ENCODE measurements at regions not wholly inside any gene's neighbourhood (a gene's known extent, or its start where the extent isn't known, plus 50 kb on each side); places are given as distances from the start of the nearest gene placed in this dataset.

DNA sequence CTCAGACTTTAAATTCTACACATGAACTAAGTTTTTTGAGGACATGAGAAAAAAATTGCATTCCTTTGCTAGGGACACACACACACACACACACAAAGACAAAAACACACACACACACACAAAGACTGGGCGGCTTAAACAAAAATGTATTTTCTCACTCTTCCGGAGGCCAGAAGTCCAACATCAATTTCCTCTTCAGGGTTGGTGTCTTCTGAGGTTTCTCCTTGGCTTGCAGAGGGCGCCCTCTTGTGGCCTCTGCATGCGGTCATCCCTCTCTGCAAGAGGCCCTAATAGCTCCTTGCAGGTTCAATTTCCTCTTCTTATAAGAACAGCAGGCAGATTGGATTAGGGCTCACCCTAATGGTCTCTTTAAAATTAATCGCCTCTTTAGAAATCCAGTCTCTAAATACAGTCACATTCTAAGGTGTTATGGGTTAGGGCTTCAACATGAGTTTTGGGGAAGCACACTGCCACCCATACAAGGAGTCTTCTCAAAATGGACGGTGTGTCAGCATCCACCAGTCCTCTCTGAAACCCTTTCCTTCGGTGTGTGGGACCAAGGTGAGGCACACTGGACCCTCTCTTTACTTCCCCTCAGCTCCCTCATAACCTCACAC is 61.4 kb downstream of the GPR6 start:
- Histone ChIP-seq H3K27me3 (ENCODE audit: control insufficient read depth in 2 of 2, insufficient read depth in 2 of 2, low read length in 2 of 2) (no peaks in the 10 kb centered on the region), H3K27ac (ENCODE audit: low read depth, low read length) (peak overlapping the region; percentile 53), H3K36me3 (ENCODE audit: control insufficient read depth in 2 of 3, insufficient read depth in 3 of 3, low read length in 3 of 3) (no peaks in the 10 kb centered on the region), H3K4me1 (ENCODE audit: control insufficient read depth in 2 of 2, insufficient read depth in 2 of 2, low read length in 2 of 2) (peaks cover 0 to 14% of the 10 kb centered on the region in 2 donors), H3K9me3 (ENCODE audit: control insufficient read depth in 2 of 3, low read length in 3 of 3) (no peaks in the 10 kb centered on the region), H3K4me3 (ENCODE audit: low read length) (peak overlapping the region; percentile 54)
- DNase-seq (peak; percentile 66 to 81 (median 78)), ATAC-seq (peak; percentile 92)
- CTCF ChIA-PET = interaction anchor here (0.6 to 2.8 kb wide), 44 partner anchors 10 to 1498 kb away, joined by 3 to 40 read pairs (median 5); partner anchors contain the start of genes CD164 and CDC40
- Mint-ChIP-seq H3K4me3 (peak overlapping the region; percentile 89 to 97 (median 90)), H3K4me1 (peaks cover 9 to 17% (median 13%) of the 10 kb centered on the region in 7 donors), H3K27me3 (no peaks in the 10 kb centered on the region), H3K27ac (peak overlapping the region; percentile 80 to 98 (median 92)), H3K36me3 (no peaks in the 10 kb centered on the region), H3K9me3 (no peaks in the 10 kb centered on the region)
- intact Hi-C loops (cut with micrococcal nuclease) = loop anchor here (1.0 to 5.0 kb wide), 13 partner anchors 141 to 1497 kb away; partner anchors contain the start of genes AK9 (in 2 of the 2), CDC40 (in 2 of the 2), FIG4 (in 2 of the 2) and CEP57L1 (in 1 of the 2)
- POLR2A ChIA-PET = interaction anchor here (0.5 to 2.1 kb wide), 9 partner anchors 18 to 1009 kb away, joined by 3 to 6 read pairs (median 4); partner anchors contain the start of genes AK9, CD164, CDC40 and CEP57L1

DNA sequence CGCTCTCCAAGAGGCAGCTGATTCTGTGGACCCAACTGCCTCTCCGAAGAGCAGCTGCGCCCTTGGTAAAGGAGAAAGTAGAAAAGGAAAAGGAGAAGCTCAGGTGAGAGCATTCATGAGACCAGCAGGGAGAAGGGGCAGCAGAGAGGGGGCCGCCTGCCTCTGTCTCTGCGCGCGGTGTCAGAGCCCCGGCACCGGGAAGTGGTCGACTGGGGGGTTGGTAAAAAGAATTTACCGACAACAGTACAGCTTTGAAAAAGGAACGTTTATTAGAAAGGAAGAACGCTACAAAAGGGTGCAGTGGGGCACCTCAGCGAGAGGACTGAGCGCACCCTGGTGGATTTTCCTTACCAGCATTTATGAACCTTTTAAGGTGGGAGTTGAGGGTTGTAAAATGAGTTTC is 61.9 kb downstream of the GPR6 start:
- Histone ChIP-seq H3K4me1 (ENCODE audit: control insufficient read depth in 2 of 2, insufficient read depth in 2 of 2, low read length in 2 of 2) (peaks cover 0 to 14% of the 10 kb centered on the region in 2 donors), H3K4me3 (ENCODE audit: low read length) (peak overlapping the region; percentile 54), H3K27ac (ENCODE audit: low read depth, low read length) (peak overlapping the region; percentile 53), H3K9me3 (ENCODE audit: control insufficient read depth in 2 of 3, low read length in 3 of 3) (no peaks in the 10 kb centered on the region), H3K27me3 (ENCODE audit: control insufficient read depth in 2 of 2, insufficient read depth in 2 of 2, low read length in 2 of 2) (no peaks in the 10 kb centered on the region), H3K36me3 (ENCODE audit: control insufficient read depth in 2 of 3, insufficient read depth in 3 of 3, low read length in 3 of 3) (no peaks in the 10 kb centered on the region)
- no peaks in the 10 kb centered on the region for H3K27me3 Mint-ChIP-seq
- intact Hi-C loops (cut with micrococcal nuclease) = loop anchor here (1.0 to 5.0 kb wide), 14 partner anchors 140 to 1498 kb away; partner anchors contain the start of genes AK9 (in 2 of the 2), CDC40 (in 2 of the 2), FIG4 (in 2 of the 2) and CEP57L1 (in 1 of the 2)
- peak overlapping the region; percentile 80 to 98 (median 92) for H3K27ac Mint-ChIP-seq
- no peaks in the 10 kb centered on the region for H3K36me3 Mint-ChIP-seq
- H3K4me1 Mint-ChIP-seq = peaks cover 9 to 17% (median 13%) of the 10 kb centered on the region in 7 donors
- ATAC-seq (peak; percentile 71), DNase-seq (peak; percentile 24 to 61 (median 54))
- ChIA-PET POLR2A (interaction anchor here (0.6 to 2.1 kb wide), 8 partner anchors 19 to 945 kb away, joined by 3 to 6 read pairs (median 4); partner anchors contain the start of genes AK9, CD164, CDC40 and CEP57L1), CTCF (interaction anchor here (0.6 to 2.8 kb wide), 40 partner anchors 9 to 1499 kb away, joined by 3 to 40 read pairs (median 5); partner anchors contain the start of genes CD164 and CDC40)
- H3K4me3 Mint-ChIP-seq = peak overlapping the region; percentile 89 to 97 (median 90)
- no peaks in the 10 kb centered on the region for H3K9me3 Mint-ChIP-seq

GRCh38 chr6:110040716-110041115 is 62.6 kb downstream of the GPR6 start:
- CTCF ChIA-PET = interaction anchor here (1.0 to 2.8 kb wide), 13 partner anchors 12 to 1500 kb away, joined by 3 to 40 read pairs (median 6); partner anchors contain the start of genes CD164 and CDC40

GRCh38 chr6:110041126-110041525 is 63.0 kb downstream of the GPR6 start:
- Mint-ChIP-seq H3K27me3 (no peaks in the 10 kb centered on the region), H3K27ac (peak overlapping the region in 5 of 9 donors; percentile 11 to 68 (median 38)), H3K4me1 (peaks cover 9 to 17% (median 13%) of the 10 kb centered on the region in 7 donors), H3K9me3 (no peaks in the 10 kb centered on the region), H3K4me3 (peak overlapping the region in 9 of 10 donors; percentile 32 to 63 (median 47)), H3K36me3 (no peaks in the 10 kb centered on the region)
- intact Hi-C loops (cut with micrococcal nuclease) = loop anchor here in 1 of 2 donors (5.0 kb wide), 1 partner anchor 854 kb away; no protein-coding TSS in a partner anchor
- no peak overlapping the region for H3K27ac ChIP-seq (ENCODE audit: low read depth, low read length)
- no peaks in the 10 kb centered on the region for H3K9me3 ChIP-seq (ENCODE audit: control insufficient read depth in 2 of 3, low read length in 3 of 3)
- DNase-seq = no peak
- H3K4me1 ChIP-seq (ENCODE audit: control insufficient read depth in 2 of 2, insufficient read depth in 2 of 2, low read length in 2 of 2) = peaks cover 0 to 14% of the 10 kb centered on the region in 2 donors
- no peak overlapping the region for H3K4me3 ChIP-seq (ENCODE audit: low read length)
- POLR2A ChIA-PET = interaction anchor here (2.1 kb wide), 1 partner anchor 659 kb away, joined by 6 read pairs; the partner anchor contains the start of gene CD164
- H3K27me3 ChIP-seq (ENCODE audit: control insufficient read depth in 2 of 2, insufficient read depth in 2 of 2, low read length in 2 of 2) = no peaks in the 10 kb centered on the region
- ATAC-seq = no peak
- CTCF ChIA-PET = interaction anchor here (1.7 to 2.8 kb wide), 3 partner anchors 12 to 512 kb away, joined by 6 to 39 read pairs (median 8); no protein-coding TSS in a partner anchor
- H3K36me3 ChIP-seq (ENCODE audit: control insufficient read depth in 2 of 3, insufficient read depth in 3 of 3, low read length in 3 of 3) = no peaks in the 10 kb centered on the region

More at GRCh38 chr6:110040716-110041115, 62.6 kb downstream of the GPR6 start:
- no peak overlapping the region for H3K27ac ChIP-seq (ENCODE audit: low read depth, low read length)
- intact Hi-C loops (cut with micrococcal nuclease) = loop anchor here in 1 of 2 donors (5.0 kb wide), 1 partner anchor 853 kb away; no protein-coding TSS in a partner anchor
- no peak overlapping the region for H3K4me3 ChIP-seq (ENCODE audit: low read length)
- DNase-seq (no peak), ATAC-seq (no peak)
- Mint-ChIP-seq H3K4me1 (peaks cover 9 to 17% (median 13%) of the 10 kb centered on the region in 7 donors), H3K9me3 (no peaks in the 10 kb centered on the region), H3K27ac (peak overlapping the region in 5 of 9 donors; percentile 11 to 68 (median 38)), H3K4me3 (peak overlapping the region in 9 of 10 donors; percentile 32 to 89 (median 52)), H3K36me3 (no peaks in the 10 kb centered on the region), H3K27me3 (no peaks in the 10 kb centered on the region)
- peaks cover 0 to 14% of the 10 kb centered on the region in 2 donors for H3K4me1 ChIP-seq (ENCODE audit: control insufficient read depth in 2 of 2, insufficient read depth in 2 of 2, low read length in 2 of 2)
- no peaks in the 10 kb centered on the region for H3K27me3 ChIP-seq (ENCODE audit: control insufficient read depth in 2 of 2, insufficient read depth in 2 of 2, low read length in 2 of 2)
- POLR2A ChIA-PET = interaction anchor here (0.6 to 2.1 kb wide), 5 partner anchors 19 to 946 kb away, joined by 3 to 6 read pairs (median 4); partner anchors contain the start of genes CD164, CDC40, CEP57L1 and SESN1
- no peaks in the 10 kb centered on the region for H3K36me3 ChIP-seq (ENCODE audit: control insufficient read depth in 2 of 3, insufficient read depth in 3 of 3, low read length in 3 of 3)
- no peaks in the 10 kb centered on the region for H3K9me3 ChIP-seq (ENCODE audit: control insufficient read depth in 2 of 3, low read length in 3 of 3)

GRCh38 chr6:110041830-110042229 is 63.7 kb downstream of the GPR6 start:
- Histone ChIP-seq H3K27ac (ENCODE audit: low read depth, low read length) (no peak overlapping the region), H3K4me3 (ENCODE audit: low read length) (no peak overlapping the region), H3K9me3 (ENCODE audit: control insufficient read depth in 2 of 3, low read length in 3 of 3) (no peaks in the 10 kb centered on the region), H3K4me1 (ENCODE audit: control insufficient read depth in 2 of 2, insufficient read depth in 2 of 2, low read length in 2 of 2) (peaks cover 0 to 14% of the 10 kb centered on the region in 2 donors), H3K36me3 (ENCODE audit: control insufficient read depth in 2 of 3, insufficient read depth in 3 of 3, low read length in 3 of 3) (no peaks in the 10 kb centered on the region), H3K27me3 (ENCODE audit: control insufficient read depth in 2 of 2, insufficient read depth in 2 of 2, low read length in 2 of 2) (no peaks in the 10 kb centered on the region)
- Mint-ChIP-seq H3K27ac (peak overlapping the region in 1 of 9 donors; percentile 26), H3K36me3 (no peaks in the 10 kb centered on the region), H3K4me1 (peaks cover 9 to 17% (median 13%) of the 10 kb centered on the region in 7 donors), H3K4me3 (no peak overlapping the region), H3K27me3 (no peaks in the 10 kb centered on the region), H3K9me3 (no peaks in the 10 kb centered on the region)
- intact Hi-C loops (cut with micrococcal nuclease) = loop anchor here in 1 of 2 donors (5.0 kb wide), 1 partner anchor 855 kb away; no protein-coding TSS in a partner anchor
- ChIA-PET POLR2A (interaction anchor here (1.3 kb wide), 1 partner anchor 1029 kb away, joined by 5 read pairs; no protein-coding TSS in a partner anchor), CTCF (no interaction called here)
- DNase-seq (no peak), ATAC-seq (no peak)

- Mint-ChIP-seq H3K27me3 (no peaks in the 10 kb centered on the region), H3K4me1 (peaks cover 9 to 17% (median 13%) of the 10 kb centered on the region in 7 donors), H3K4me3 (no peak overlapping the region), H3K36me3 (no peaks in the 10 kb centered on the region), H3K9me3 (no peaks in the 10 kb centered on the region), H3K27ac (no peak overlapping the region)
- no peak overlapping the region for H3K27ac ChIP-seq (ENCODE audit: low read depth, low read length)
- H3K36me3 ChIP-seq (ENCODE audit: control insufficient read depth in 2 of 3, insufficient read depth in 3 of 3, low read length in 3 of 3) = no peaks in the 10 kb centered on the region
- intact Hi-C loops (cut with micrococcal nuclease) = loop anchor here in 1 of 2 donors (5.0 kb wide), 1 partner anchor 855 kb away; no protein-coding TSS in a partner anchor
- DNase-seq = no peak
- no peak for ATAC-seq
- no peaks in the 10 kb centered on the region for H3K27me3 ChIP-seq (ENCODE audit: control insufficient read depth in 2 of 2, insufficient read depth in 2 of 2, low read length in 2 of 2)
- POLR2A ChIA-PET = interaction anchor here (1.3 kb wide), 1 partner anchor 1030 kb away, joined by 5 read pairs; no protein-coding TSS in a partner anchor
- H3K4me3 ChIP-seq (ENCODE audit: low read length) = no peak overlapping the region
- H3K9me3 ChIP-seq (ENCODE audit: control insufficient read depth in 2 of 3, low read length in 3 of 3) = no peaks in the 10 kb centered on the region
- CTCF ChIA-PET = no interaction called here
- H3K4me1 ChIP-seq (ENCODE audit: control insufficient read depth in 2 of 2, insufficient read depth in 2 of 2, low read length in 2 of 2) = peaks cover 0 to 14% of the 10 kb centered on the region in 2 donors
These were observed 64.7 kb downstream of the GPR6 start for GRCh38 chr6:110042670-110043296.
